GM12873 (cell line): ENCODE measurements at regions not wholly inside any gene's neighbourhood (a gene's known extent, or its start where the extent isn't known, plus 50 kb on each side); places are given as distances from the start of the nearest gene placed in this dataset.

Source experiments
- CTCF ChIP-seq: IDR thresholded peaks from 2 replicates; pipeline ENCODE4 v1.5.1; 2012; ENCODE audit warnings: low read depth, mild to moderate bottlenecking, moderate library complexity, low read length, control low read depth; ENCODE audit not compliant: insufficient read depth; ENCODE audit errors: missing control alignments

- no peak for TF ChIP-seq CTCF
These were observed 61.5 kb upstream of the SLC4A4 start for GRCh38 chr4:71277353-71277752.

- no peak for TF ChIP-seq CTCF
These were observed 55.1 kb upstream of the SLC4A4 start for GRCh38 chr4:71283642-71284257.

- TF ChIP-seq CTCF = no peak
These were observed 51.5 kb upstream of the SLC4A4 start for GRCh38 chr4:71287305-71287704.

GRCh38 chr4:71288875-71289274 lies 49.9 kb upstream of the SLC4A4 start:
- no peak for TF ChIP-seq CTCF
